MM.1S (cell line): ENCODE measurements at regions not wholly inside any gene's neighbourhood (a gene's known extent, or its start where the extent isn't known, plus 50 kb on each side); places are given as distances from the start of the nearest gene placed in this dataset.

Experiments used
- CTCF ChIP-seq: fragments of 300-600 bp; sonication (generic); IDR thresholded peaks from 2 replicates; pipeline ENCODE4 v1.5.1; 2016; ENCODE audit warnings: antibody characterized with exemption, low read length, mixed read lengths
- EZH2 ChIP-seq: fragments of 300-600 bp; sonication (generic); optimal IDR thresholded peaks from 2 replicates; pipeline ENCODE3; 2017; ENCODE audit warnings: low read depth, mild to moderate bottlenecking, antibody characterized with exemption, low read length, mixed read lengths
- EZH2phosphoT487 ChIP-seq: fragments of 300-600 bp; sonication (generic); IDR thresholded peaks from 2 replicates; pipeline ENCODE4 v1.6.1; 2018; ENCODE audit warnings: antibody characterized with exemption, low read length

GRCh38 chr16:6081320-6081976 is 983.9 kb upstream of the EEF2KMT start:
- TF ChIP-seq CTCF (peak; percentile 88), EZH2phosphoT487 (no peak), EZH2 (no peak)
